ENCODE measurements at regions not wholly inside any gene's neighbourhood (a gene's known extent, or its start where the extent isn't known, plus 50 kb on each side); places are given as distances from the start of the nearest gene placed in this dataset.

GRCh38 chr2:51575181-51575580 is 543.2 kb upstream of the NRXN1 start:
- WGBS (ENCODE audit: insufficient coverage, insufficient replicate concordance, low lambda C conversion rate, missing lambda C conversion rate), result 5% methylated on average over 1 of the region's 1 CpG

More at GRCh38 chr2:51575181-51575580, 543.2 kb upstream of the NRXN1 start:
- Histone ChIP-seq H3K9ac (ENCODE audit: control insufficient read depth, insufficient read depth, low read length) (no peak overlapping the region), H3K36me3 (ENCODE audit: control insufficient read depth in 2 of 2, insufficient read depth in 2 of 2, low read length in 1 of 2) (no peaks in the 10 kb centered on the region), H3K79me2 (ENCODE audit: control insufficient read depth, insufficient read depth, low read length) (no peaks in the 10 kb centered on the region), H4K20me1 (ENCODE audit: control insufficient read depth, insufficient read depth) (no peaks in the 10 kb centered on the region), H3K4me3 (no peak overlapping the region), H3K4me1 (ENCODE audit: control insufficient read depth, insufficient read depth, low read length) (no peaks in the 10 kb centered on the region), H2AFZ (ENCODE audit: control insufficient read depth, low read depth, low read length) (no peak overlapping the region), H3K9me3 (replicated peaks; ENCODE audit: control insufficient read depth, insufficient read depth, low read length) (no peaks in the 10 kb centered on the region), H3K27me3 (replicated peaks in 1 of 2; ENCODE audit: control insufficient read depth in 2 of 2, insufficient read depth in 2 of 2, low read length in 1 of 2) (no peaks in the 10 kb centered on the region), H3K27ac (ENCODE audit: control insufficient read depth, insufficient read depth) (no peak overlapping the region), H3K4me2 (ENCODE audit: control insufficient read depth, insufficient read depth) (no peak overlapping the region)
- ChIA-PET CTCF (interaction anchor here (1.2 kb wide), 1 partner anchor 1735 kb away, joined by 3 read pairs; no protein-coding TSS in a partner anchor), SMC1A (ENCODE audit: uncharacterized antibody, unreplicated experiment) (no interaction called here), POLR2A (no interaction called here), RAD21 (ENCODE audit: unreplicated experiment) (no interaction called here)
- in situ Hi-C loops (cut with MboI), result no loop called here
- TF ChIP-seq EZH2 (IDR thresholded peaks at IDR 0.05; ENCODE audit: borderline replicate concordance, control insufficient read depth, low read depth, low read length) (no peak), PML (IDR thresholded peaks at IDR 0.05; ENCODE audit: low read length) (no peak), STAT1 (conservative IDR thresholded peaks at IDR 0.05) (no peak), NFYA (IDR thresholded peaks at IDR 0.05; ENCODE audit: borderline replicate concordance, low read depth, low read length) (no peak), ZBTB40 (IDR thresholded peaks at IDR 0.05; ENCODE audit: borderline replicate concordance) (no peak), TCF7 (IDR thresholded peaks at IDR 0.05; ENCODE audit: borderline replicate concordance) (no peak), FOXM1 (IDR thresholded peaks at IDR 0.05; ENCODE audit: low read depth, low read length) (no peak), CBX5 (IDR thresholded peaks at IDR 0.05; ENCODE audit: low read depth) (no peak), E2F8 (IDR thresholded peaks at IDR 0.05; ENCODE audit: low read depth, partially characterized antibody) (no peak), BCL11A (IDR thresholded peaks at IDR 0.05; ENCODE audit: low read depth, low read length) (no peak), POU2F2 (IDR thresholded peaks at IDR 0.05; ENCODE audit: borderline replicate concordance, low read depth, low read length) (no peak), NR2C2 (IDR thresholded peaks at IDR 0.05; ENCODE audit: borderline replicate concordance, control insufficient read depth, insufficient read length, low read depth) (no peak)
- no TSS peak for BruUV-seq (replicated peaks)
- FAIRE-seq (no peak), ATAC-seq (no peak), DNase-seq (ENCODE audit: low read depth, low spot score) (no peak)
- intact Hi-C loops (cut with micrococcal nuclease; ENCODE audit: unreplicated experiment), result no loop called here
